Tibial nerve (tissue), 4 donors: ENCODE measurements at regions not wholly inside any gene's neighbourhood (a gene's known extent, or its start where the extent isn't known, plus 50 kb on each side); places are given as distances from the start of the nearest gene placed in this dataset.
"Not testable (repeated sequence)": the region's sequence is repeated elsewhere in the genome, so short reads cannot be mapped to it uniquely, and the experiment has no call there.

Experiments
- DNase-seq, 2 donors: peaks; one replicate each; pipeline ENCODE4 v3.0.0-alpha.2; 2019; ENCODE audit warnings: low spot score in 2 of 2
- H3K27ac ChIP-seq, 4 donors: fragments of 200-600 bp; sonication (generic) in 3 of 4; one replicate each; pipeline ENCODE4 v1.5.1; 2017 to 2019; ENCODE audit warnings: mild to moderate bottlenecking in 1 of 4
- H3K27me3 ChIP-seq, 2 donors: fragments of 200-600 bp; sonication (generic) in 1 of 2; one replicate each; pipeline versions ENCODE4 v1.5.1 to v1.6.0; 2017 to 2019
- H3K36me3 ChIP-seq, 3 donors: fragments of 200-600 bp; sonication (generic); one replicate each; pipeline ENCODE4 v1.5.1; 2018 to 2019
- H3K4me1 ChIP-seq, 4 donors: fragments of 200-600 bp; sonication (generic) in 3 of 4; one replicate each; pipeline ENCODE4 v1.5.1; 2017 to 2019
- H3K4me3 ChIP-seq, 4 donors: fragments of 200-600 bp; sonication (generic) in 3 of 4; one replicate each; pipeline ENCODE4 v1.5.1; 2017 to 2019; ENCODE audit warnings: mild to moderate bottlenecking in 1 of 4, moderate library complexity in 1 of 4
- H3K9me3 ChIP-seq, 4 donors: fragments of 200-600 bp; sonication (generic) in 3 of 4; one replicate each; pipeline ENCODE4 v1.5.1; 2017 to 2019
- EP300 ChIP-seq, 2 donors: sonication (generic); formaldehyde crosslinking; IDR thresholded peaks; one replicate each; pipeline ENCODE4 v1.6.1; 2017; ENCODE audit warnings: antibody characterized with exemption in 2 of 2, mild to moderate bottlenecking in 1 of 2
- POLR2A ChIP-seq, 2 donors: fragments of 450-650 bp; IDR thresholded peaks; one replicate each; pipeline ENCODE4 v1.6.1; 2017; ENCODE audit warnings: antibody characterized with exemption in 2 of 2, mild to moderate bottlenecking in 2 of 2, moderate library complexity in 2 of 2
- WGBS, 2 donors: methylation state at CpG; one replicate each; pipeline ENCODE4 v1.1.5; 2018; 5-methylcytosine and 5-hydroxymethylcytosine counted together
- TF ChIP-seq, protein P1 (sequence below), 5 experiments: fragments of 200-600 bp in 3 of 5; fragments of 450-650 bp in 2 of 5; sonication (generic) in 3 of 5; IDR thresholded peaks; one replicate each; pipeline ENCODE4 v1.5.1; 2016 to 2019; ENCODE audit warnings: antibody characterized with exemption in 5 of 5, mild to moderate bottlenecking in 3 of 5, moderate library complexity in 2 of 5

DNA sequence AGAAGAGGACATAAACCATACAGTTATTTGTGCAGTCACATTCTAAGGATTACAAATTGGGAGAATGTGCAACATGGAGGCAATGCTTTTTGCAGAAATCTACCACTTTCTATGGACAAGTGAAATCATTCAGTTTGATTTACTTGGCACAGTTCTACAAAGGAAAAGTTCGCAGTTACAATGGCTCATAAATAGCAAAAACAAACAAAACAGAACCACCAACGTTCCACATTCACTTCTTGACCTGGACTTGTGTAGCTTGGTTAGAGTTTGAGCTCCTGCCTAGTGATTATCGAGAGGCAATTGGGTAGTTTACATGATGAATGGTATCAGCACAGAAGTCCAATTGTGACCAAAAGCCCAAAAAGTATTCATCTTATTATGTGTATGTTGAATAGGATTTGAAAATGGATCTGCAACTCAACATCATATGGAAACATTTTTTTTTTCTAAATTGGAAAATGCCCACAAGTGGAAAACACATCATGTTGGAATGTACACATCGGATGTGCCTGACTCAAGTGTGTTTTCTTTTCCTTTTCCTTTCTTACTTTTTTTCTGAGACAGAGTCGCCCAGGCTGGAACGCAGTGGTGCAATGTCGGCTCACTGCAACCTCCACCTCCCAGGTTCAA is 123.8 kb downstream of the LUZP4 start:
- no peak overlapping the region for H3K4me3 ChIP-seq
- 44 to 62% methylated on average over 7 of the region's 7 CpGs for WGBS, 2 donors
- H3K9me3 ChIP-seq = no peaks in the 10 kb centered on the region
- DNase-seq = no peak
- no peak overlapping the region for H3K27ac ChIP-seq
- no peaks in the 10 kb centered on the region for H3K4me1 ChIP-seq
- no peak for TF ChIP-seq POLR2A (IDR thresholded peaks at IDR 0.05)
- no peak for TF ChIP-seq EP300 (IDR thresholded peaks at IDR 0.05)
- TF ChIP-seq, protein P1, sequence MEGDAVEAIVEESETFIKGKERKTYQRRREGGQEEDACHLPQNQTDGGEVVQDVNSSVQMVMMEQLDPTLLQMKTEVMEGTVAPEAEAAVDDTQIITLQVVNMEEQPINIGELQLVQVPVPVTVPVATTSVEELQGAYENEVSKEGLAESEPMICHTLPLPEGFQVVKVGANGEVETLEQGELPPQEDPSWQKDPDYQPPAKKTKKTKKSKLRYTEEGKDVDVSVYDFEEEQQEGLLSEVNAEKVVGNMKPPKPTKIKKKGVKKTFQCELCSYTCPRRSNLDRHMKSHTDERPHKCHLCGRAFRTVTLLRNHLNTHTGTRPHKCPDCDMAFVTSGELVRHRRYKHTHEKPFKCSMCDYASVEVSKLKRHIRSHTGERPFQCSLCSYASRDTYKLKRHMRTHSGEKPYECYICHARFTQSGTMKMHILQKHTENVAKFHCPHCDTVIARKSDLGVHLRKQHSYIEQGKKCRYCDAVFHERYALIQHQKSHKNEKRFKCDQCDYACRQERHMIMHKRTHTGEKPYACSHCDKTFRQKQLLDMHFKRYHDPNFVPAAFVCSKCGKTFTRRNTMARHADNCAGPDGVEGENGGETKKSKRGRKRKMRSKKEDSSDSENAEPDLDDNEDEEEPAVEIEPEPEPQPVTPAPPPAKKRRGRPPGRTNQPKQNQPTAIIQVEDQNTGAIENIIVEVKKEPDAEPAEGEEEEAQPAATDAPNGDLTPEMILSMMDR (IDR thresholded peaks at IDR 0.05) = no peak
- H3K36me3 ChIP-seq = no peaks in the 10 kb centered on the region
- peaks cover 0 to 20% of the 10 kb centered on the region in 2 donors for H3K27me3 ChIP-seq

DNA sequence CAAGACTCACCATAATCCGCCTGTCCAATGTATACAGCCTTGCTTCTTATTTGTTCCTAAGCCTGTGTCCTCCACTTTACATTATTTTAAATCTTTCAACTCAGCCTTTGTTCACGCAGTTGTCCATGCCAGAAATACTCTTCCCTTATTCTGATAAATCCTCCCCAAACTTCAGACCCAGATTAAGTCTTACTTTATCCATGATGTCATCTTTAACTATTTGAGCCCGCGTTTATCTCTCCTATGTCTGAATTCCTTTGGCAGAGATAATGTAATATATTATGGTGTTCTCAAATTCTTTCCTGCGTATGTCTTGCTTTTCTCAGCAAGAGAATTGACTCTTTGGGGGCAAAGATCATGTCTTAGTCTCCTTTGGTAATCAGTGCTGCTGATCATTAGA is 129.6 kb downstream of the LUZP4 start:
- 69 to 77% methylated on average over 5 of the region's 5 CpGs for WGBS, 2 donors
- no peak for DNase-seq
- H3K9me3 ChIP-seq = no peaks in the 10 kb centered on the region
- H3K27me3 ChIP-seq = peaks cover 0 to 18% of the 10 kb centered on the region in 2 donors
- H3K36me3 ChIP-seq = no peaks in the 10 kb centered on the region
- TF ChIP-seq EP300 (IDR thresholded peaks at IDR 0.05) = no peak
- no peak overlapping the region for H3K27ac ChIP-seq
- H3K4me3 ChIP-seq = no peak overlapping the region
- no peaks in the 10 kb centered on the region for H3K4me1 ChIP-seq

DNA sequence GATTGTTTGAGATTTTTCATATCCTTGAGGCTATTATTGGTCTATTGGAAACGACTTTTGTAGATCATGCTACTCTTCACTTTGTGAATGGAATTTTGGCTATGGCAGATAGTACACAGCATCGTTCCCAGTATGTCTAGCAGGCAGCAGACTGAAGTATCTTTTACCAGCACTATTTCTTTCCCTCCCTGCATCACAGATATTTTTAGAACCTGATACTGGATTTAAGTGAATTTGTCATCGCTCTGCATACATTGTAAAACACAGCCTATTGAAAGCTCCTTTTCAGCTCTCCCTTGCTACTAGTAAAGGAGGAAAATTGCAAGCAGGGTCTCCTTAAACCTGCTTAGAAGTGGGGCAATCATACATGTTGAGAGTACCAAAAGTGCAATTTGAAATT is 133.6 kb downstream of the LUZP4 start:
- Histone ChIP-seq H3K36me3 (no peaks in the 10 kb centered on the region), H3K27ac (no peak overlapping the region), H3K4me1 (no peaks in the 10 kb centered on the region), H3K4me3 (no peak overlapping the region), H3K9me3 (no peaks in the 10 kb centered on the region), H3K27me3 (peaks cover 0 to 27% of the 10 kb centered on the region in 2 donors)
- 46 to 64% methylated on average over 3 of the region's 3 CpGs for WGBS, 2 donors
- TF ChIP-seq, protein P1 (IDR thresholded peaks at IDR 0.05) = no peak
- TF ChIP-seq EP300 (IDR thresholded peaks at IDR 0.05) = no peak
- no peak for TF ChIP-seq POLR2A (IDR thresholded peaks at IDR 0.05)
- no peak for DNase-seq

DNA sequence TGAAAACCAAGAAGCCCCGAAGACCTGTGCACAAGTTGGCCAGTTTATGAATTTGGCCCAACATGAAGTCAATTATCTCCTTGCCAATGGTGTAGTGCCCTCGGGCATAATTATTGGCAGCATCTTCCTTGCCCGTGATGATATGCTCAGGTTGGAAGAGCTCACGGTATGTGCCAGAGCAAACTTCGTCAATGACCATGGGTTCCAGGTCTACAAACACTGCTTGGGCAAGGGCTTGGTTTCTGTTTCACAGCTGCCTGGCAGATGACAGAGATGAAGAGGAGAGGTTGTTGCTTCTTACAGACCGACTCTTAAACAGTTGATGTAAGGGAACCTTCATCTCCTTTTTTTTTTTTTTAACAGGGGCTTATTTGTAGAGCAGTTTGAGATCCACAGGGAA is 135.6 kb upstream of the PLS3 start:
- DNase-seq = no peak
- no peaks in the 10 kb centered on the region for H3K9me3 ChIP-seq
- H3K27ac ChIP-seq = no peak overlapping the region
- H3K4me1 ChIP-seq = no peaks in the 10 kb centered on the region
- no peaks in the 10 kb centered on the region for H3K36me3 ChIP-seq
- 87 to 100% methylated on average over 3 to 6 of the region's 6 CpGs for WGBS, 2 donors
- H3K4me3 ChIP-seq = no peak overlapping the region
- H3K27me3 ChIP-seq = peaks cover 0 to 17% of the 10 kb centered on the region in 2 donors
- TF ChIP-seq, protein P1 (IDR thresholded peaks at IDR 0.05) = no peak
- TF ChIP-seq POLR2A (IDR thresholded peaks at IDR 0.05) (no peak), EP300 (IDR thresholded peaks at IDR 0.05) (no peak)

DNA sequence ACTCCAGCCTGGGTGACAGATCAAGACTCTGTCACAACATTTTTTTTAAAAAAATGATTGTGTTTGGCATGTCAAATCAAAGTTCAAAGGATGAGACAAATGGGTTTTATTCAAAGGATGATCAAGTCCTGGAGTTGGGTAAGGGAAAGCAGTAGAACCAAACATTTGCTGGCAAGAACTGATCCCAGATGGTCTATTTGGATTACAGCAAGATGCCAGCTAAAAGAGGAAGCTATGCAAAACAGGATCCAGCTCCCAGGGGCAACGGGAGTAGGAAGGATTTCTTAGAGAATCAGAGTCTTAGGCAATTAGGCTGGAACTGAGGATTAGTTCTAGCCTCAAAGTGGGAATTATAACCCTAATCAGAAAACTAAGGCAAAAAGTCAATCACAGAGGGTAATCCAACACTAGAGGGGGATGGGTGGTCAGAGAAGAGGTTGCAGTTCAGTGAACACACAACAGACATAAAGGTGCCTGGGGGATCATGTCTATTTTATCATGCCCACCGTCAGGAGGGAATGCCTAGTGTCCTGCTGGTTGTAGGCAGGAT is 133.0 kb upstream of the PLS3 start:
- no peaks in the 10 kb centered on the region for H3K4me1 ChIP-seq
- no peak for DNase-seq
- H3K9me3 ChIP-seq = no peaks in the 10 kb centered on the region
- H3K36me3 ChIP-seq = no peaks in the 10 kb centered on the region
- TF ChIP-seq POLR2A (IDR thresholded peaks at IDR 0.05) (no peak), EP300 (IDR thresholded peaks at IDR 0.05) (no peak)
- TF ChIP-seq, protein P1 (IDR thresholded peaks at IDR 0.05) = no peak
- no peak overlapping the region for H3K4me3 ChIP-seq
- H3K27me3 ChIP-seq = peaks cover 0 to 17% of the 10 kb centered on the region in 2 donors
- 52 to 58% methylated on average over 2 of the region's 2 CpGs for WGBS, 2 donors
- no peak overlapping the region for H3K27ac ChIP-seq

DNA sequence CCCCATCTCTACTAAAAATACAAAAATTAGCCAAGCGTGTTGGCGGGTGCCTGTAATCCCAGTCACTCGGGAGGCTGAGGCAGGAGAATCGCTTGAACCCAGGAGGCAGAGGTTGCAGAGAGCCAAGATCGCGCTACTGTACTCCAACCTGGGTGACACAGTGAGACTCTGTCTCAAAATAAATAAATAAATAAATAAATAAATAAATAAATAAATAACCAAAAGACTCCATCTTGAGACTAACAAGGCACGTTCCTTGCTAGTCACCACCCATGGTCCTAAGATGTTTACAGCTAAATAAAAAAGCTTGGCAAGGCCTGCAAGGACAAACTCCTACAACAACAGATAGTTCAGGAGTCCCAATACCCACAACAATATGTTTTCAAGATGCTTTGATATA is 126.1 kb upstream of the PLS3 start:
- H3K4me1 ChIP-seq, DNase-seq, H3K36me3 ChIP-seq, H3K4me3 ChIP-seq, H3K9me3 ChIP-seq, H3K27me3 ChIP-seq, H3K27ac ChIP-seq: not testable (repeated sequence)
- WGBS, 2 donors = 93 to 94% methylated on average over 1 to 7 of the region's 7 CpGs
